HG03457 (cell line): ENCODE measurements at regions not wholly inside any gene's neighbourhood (a gene's known extent, or its start where the extent isn't known, plus 50 kb on each side); places are given as distances from the start of the nearest gene placed in this dataset.
A peak's percentile ranks its signal among the peaks of the same experiment; 100 is the strongest.

Source experiments
- ATAC-seq: cut with Tn5 transposase; IDR thresholded peaks from one replicate; pipeline ENCODE4 v1.9.1; 2021; ENCODE audit warnings: moderate number of reproducible peaks; ENCODE audit not compliant: unreplicated experiment

GRCh38 chr2:38174131-38174530, 98.2 kb upstream of the CYP1B1 start:
- ATAC-seq, result no peak

- no peak for ATAC-seq
These were observed 97.7 kb upstream of the CYP1B1 start for GRCh38 chr2:38173683-38174082.

- ATAC-seq, result no peak
These were observed 95.4 kb upstream of the CYP1B1 start for GRCh38 chr2:38171208-38171855.

DNA sequence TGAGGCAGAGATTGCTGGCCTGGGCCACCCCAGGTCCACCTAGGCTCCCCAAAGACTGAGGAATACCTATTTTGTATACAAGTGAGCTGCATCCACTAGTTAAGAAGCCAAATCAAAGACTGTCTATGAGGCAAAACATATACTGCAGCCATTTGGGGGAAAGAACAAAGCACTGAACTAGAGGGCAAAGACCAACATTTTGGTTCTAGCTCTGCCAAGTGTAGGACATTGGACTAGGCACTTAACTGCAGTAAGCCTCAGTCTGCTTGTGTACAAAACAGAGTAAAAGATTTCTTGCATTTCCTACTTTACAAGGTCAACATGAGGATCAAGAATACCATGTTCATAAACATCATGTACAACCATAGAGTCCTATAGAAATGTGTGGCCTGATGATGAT, 94.8 kb upstream of the CYP1B1 start:
- no peak for ATAC-seq

GRCh38 chr2:38170067-38170466, 94.1 kb upstream of the CYP1B1 start:
- no peak for ATAC-seq

DNA sequence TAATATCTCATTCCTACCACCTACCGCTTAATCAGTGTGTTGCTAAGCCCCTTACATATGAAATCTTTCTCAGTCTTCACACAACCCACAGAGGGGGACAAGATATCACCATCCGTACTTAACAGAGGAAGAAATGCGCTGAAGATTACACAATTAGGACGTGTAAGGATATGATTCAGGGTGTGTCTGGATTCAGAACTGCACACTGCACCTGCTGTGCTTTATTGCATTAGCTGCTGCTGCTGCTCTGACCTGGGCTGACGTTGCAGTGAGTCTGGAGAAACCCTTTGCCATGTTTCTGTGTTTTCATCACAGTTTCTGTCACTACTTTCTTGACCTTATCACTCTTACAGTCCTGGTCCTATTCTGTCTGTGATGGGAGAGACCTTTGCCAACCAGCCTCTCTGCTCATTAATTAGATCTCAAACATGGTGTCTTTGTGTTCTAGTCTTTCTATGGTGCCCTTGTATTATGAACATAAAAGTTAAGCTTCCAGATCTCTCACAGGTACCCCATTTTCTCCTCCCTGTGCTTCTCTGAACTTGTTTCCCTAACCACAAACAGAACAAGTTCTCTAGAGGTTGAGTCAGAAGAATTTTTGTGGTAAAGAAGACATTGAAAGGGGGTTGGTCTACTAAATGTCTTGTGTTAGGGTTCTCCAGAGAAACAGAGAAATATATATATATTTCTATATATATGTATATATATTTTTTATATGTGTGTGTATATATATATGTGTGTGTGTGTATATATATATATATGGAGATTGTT, 92.9 kb upstream of the CYP1B1 start:
- no peak for ATAC-seq

DNA sequence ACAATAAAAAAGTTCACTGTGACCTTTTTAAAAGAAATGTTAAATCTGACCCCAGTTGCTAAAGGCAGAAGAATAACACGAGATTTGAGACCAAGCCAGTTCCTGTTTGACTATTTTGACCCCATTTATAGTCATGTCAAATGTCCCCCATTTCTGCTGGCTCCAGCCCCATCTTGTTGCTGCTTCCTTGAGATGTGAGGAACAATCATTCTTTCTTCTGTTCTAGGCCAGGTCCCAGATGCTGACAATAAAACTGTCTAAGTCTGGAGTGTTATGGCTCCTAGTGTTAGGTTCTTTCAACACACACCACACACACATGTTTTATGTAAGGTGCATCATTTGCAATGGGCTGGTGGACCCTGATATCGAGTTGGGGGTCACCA, 92.0 kb upstream of the CYP1B1 start:
- ATAC-seq, result no peak

- ATAC-seq, result no peak
These were observed 89.7 kb upstream of the CYP1B1 start for GRCh38 chr2:38165698-38166097.

- ATAC-seq, result peak; percentile 85
These were observed 88.9 kb upstream of the CYP1B1 start for GRCh38 chr2:38164881-38165280.

- no peak for ATAC-seq
These were observed 87.6 kb upstream of the CYP1B1 start for GRCh38 chr2:38163579-38163978.

DNA sequence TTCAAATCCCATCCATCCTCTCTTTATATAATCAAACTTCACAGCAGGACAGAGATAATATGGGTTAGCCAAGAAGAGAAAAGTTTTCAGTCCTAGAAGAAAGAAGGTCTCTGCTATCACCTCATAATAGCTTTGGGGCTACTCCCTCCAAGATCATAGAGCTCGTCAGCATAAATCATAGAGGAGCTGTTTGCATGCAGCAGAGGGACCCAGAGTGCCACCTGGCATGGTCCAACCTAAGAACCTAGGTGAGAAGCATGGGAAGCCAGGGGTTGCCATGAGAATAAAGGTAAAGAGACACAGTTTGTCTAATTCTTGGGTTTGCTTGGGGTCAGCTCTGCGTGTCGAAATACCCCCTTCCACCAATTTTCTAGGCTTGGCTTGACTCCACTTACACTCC, 87.1 kb upstream of the CYP1B1 start:
- no peak for ATAC-seq

GRCh38 chr2:38160516-38160915, 84.6 kb upstream of the CYP1B1 start:
- no peak for ATAC-seq

DNA sequence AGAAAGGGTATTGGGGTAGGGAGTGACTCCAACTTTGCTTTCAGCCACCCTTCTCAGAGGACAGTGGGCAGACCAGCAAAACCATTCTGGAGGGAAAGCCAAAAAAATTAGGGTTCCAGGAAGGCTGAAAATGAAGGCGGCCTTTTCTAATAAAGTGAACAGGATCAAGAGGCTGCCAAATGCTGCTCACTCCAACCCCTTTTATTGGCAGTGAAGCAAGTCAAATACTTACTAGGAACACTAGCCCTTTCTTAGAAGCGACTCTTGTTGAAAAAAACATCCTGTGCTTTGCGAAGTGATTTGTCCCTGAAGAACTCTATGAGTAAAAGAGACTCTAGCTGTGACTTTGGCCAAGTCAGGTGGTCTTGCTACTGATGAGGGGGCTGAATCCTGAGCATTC, 83.6 kb upstream of the CYP1B1 start:
- ATAC-seq, result no peak

GRCh38 chr2:38159191-38159590, 83.2 kb upstream of the CYP1B1 start:
- no peak for ATAC-seq

DNA sequence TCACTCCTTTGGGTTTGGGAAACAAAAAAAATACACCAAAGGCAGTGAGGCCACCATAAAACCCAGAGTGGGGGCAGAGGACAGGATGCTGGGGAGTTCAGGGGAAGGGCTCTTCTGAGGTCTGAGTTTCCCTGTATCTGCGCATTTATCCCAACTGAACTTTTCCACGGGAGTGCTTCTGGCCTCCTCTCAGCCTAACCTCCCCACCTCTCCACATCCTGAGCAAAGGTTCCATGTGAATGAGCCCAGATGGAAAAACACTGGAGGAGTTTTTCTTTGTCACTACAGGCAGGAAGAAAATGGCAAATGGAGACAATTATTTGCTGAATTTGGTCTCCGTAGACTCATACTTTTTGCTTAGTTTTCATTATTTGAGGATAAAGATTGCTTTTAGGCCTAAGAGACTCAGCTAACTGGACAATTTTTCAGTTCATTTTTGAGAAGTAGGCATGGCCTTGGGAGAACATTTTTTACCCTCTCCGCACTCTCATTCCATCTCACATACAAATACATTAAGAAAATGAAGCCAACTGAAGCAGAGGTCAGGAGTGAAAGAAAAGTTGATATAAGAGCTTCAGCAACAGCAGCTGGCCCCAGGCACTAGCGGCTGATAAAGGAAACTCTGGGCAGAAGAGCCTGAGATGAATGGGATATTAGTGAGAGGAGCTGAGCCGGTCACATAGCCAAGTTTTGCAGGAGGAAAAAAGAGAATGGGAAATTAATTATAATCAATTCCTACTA, 82.6 kb upstream of the CYP1B1 start:
- ATAC-seq, result no peak

DNA sequence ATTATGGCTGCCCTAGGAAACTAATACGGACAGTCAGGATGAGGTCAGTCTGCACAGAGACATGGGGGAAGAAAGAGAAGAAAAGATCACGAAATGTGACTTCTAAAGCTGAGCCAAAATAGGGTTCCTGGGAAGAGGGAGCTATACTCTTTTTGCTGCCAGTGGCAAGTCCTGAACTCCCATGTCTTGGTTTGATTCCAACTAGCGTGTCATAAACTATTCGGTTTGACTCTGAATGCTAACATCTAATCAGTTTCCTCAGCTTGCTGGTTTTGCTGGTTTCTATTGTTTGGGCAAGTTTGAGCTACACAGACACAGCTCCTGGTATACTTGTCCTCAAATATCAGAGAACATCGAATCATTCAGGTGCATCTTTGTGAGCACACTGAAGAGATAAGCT, 80.5 kb upstream of the CYP1B1 start:
- no peak for ATAC-seq

DNA sequence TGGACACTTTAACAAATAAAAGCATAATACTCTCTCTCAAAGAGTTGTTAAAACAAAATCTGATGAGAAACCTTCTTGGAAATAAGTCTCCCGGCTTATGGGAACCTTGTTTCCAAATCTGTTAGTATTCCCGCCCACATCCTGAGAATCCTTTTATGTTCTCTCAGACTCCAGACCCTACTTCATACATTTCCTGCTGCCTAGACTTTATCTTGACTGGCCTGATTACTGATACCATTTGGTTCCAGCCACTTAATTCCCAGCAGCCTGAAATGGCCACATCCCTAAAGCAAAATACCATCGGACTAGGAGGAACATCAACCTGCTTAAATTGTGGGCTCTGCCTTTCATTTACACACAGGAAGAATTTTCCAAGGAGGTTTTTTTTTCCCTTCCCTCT, 79.1 kb upstream of the CYP1B1 start:
- ATAC-seq, result no peak

- ATAC-seq, result no peak
These were observed 78.4 kb upstream of the CYP1B1 start for GRCh38 chr2:38154395-38154794.

DNA sequence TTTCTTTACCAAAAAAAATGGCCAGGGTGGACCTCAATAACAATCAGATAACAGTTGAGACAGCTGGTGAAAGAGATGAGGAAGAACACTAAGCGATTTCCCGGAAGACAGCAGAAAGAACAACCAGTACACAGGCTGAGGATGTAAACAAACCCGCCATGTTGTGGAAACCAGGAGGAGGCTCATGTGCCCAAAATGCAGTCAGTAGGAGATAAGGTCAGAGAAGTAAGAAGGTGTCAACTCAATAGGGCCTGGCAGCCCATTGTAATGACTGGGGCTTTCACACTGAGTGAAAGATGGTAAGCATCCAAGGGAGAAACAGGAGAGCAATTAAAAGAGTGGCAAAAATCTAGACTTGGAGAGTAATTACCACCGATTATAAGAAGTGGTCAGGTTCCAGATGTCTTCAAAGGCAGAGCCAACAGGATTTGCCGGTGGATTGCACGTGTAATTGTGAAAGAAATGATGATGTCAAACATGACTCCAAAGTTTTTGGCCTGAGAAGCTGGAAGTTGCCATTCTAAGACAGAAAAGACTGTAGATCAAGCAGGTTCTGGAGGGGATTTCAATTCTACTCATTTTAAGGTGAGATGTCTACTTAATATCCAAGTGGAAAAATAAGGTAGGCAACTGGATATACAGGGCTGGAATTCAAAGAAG, 77.7 kb upstream of the CYP1B1 start:
- ATAC-seq, result no peak

GRCh38 chr2:38152913-38153312, 77.0 kb upstream of the CYP1B1 start:
- no peak for ATAC-seq

GRCh38 chr2:38152035-38152434, 76.1 kb upstream of the CYP1B1 start:
- no peak for ATAC-seq

DNA sequence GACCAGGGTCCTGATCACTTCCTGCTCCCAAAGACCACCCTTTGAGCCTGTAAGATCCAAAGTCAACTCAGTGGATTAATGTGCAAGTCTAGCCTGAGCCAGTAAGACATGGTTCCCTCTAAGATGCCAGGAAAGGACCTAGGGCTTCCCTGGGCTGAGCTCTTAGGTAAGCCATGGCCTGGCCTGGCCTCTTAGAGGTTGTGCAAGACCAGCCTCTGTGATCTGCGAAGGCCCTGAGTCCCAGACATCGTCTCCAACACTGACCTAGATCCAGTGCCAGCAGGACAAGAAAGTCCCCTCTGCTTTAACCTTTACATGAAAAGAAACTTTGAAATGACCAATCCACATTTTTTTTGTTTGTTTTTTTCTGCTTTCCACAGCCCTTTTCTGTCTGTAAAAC, 73.6 kb upstream of the CYP1B1 start:
- ATAC-seq, result no peak
